Neural cell (in vitro differentiated cells): ENCODE measurements at regions not wholly inside any gene's neighbourhood (a gene's known extent, or its start where the extent isn't known, plus 50 kb on each side); places are given as distances from the start of the nearest gene placed in this dataset.

Experiments used
- H2AFZ ChIP-seq: fragments of 200-600, 300-800 bp; sonication (generic), shearing (Covaris generic); 2 replicates; pipeline ENCODE4 v1.6.0; 2014; ENCODE audit warnings: low read depth, mild to moderate bottlenecking, antibody characterized with exemption, low read length, moderate library complexity
- H3F3A ChIP-seq: fragments of 200-600 bp; shearing (Covaris generic); 2 replicates; pipeline ENCODE4 v1.6.1; 2016; ENCODE audit warnings: mild to moderate bottlenecking, moderate library complexity, mixed read lengths, antibody characterized with exemption, low read length; ENCODE audit not compliant: insufficient read depth, poor library complexity, severe bottlenecking
- H3K27ac ChIP-seq: fragments of 200-600, 300-800 bp; sonication (generic), shearing (Covaris generic); 2 replicates; pipeline ENCODE4 v1.5.1; 2014; ENCODE audit warnings: mild to moderate bottlenecking, low read length, moderate library complexity
- H3K27me3 ChIP-seq: fragments of 300-800, 200-600 bp; sonication (generic), shearing (Covaris generic); 2 replicates; pipeline ENCODE4 v1.6.0; 2014; ENCODE audit warnings: mild to moderate bottlenecking, low read depth, low read length, moderate library complexity; ENCODE audit not compliant: insufficient read depth
- H3K36me3 ChIP-seq: fragments of 300-800, 200-600 bp; sonication (generic), shearing (Covaris generic); 2 replicates; pipeline ENCODE4 v1.5.1; 2014; ENCODE audit warnings: mild to moderate bottlenecking, antibody characterized with exemption, low read length, moderate library complexity; ENCODE audit not compliant: insufficient read depth
- H3K4me2 ChIP-seq: fragments of 300-800, 200-600 bp; sonication (generic), shearing (Covaris generic); 2 replicates; pipeline ENCODE4 v1.6.0; 2014; ENCODE audit warnings: mild to moderate bottlenecking, low read length
- H3K4me3 ChIP-seq: fragments of 300-800, 200-600 bp; sonication (generic), shearing (Covaris generic); 2 replicates; pipeline ENCODE4 v1.5.1; 2014; ENCODE audit warnings: mild to moderate bottlenecking, low read length, moderate library complexity
- H3K79me2 ChIP-seq: fragments of 200-600 bp; shearing (Covaris generic); replicated peaks from 2 replicates; pipeline ENCODE4 v1.6.0; 2014; ENCODE audit warnings: mild to moderate bottlenecking, low read length, moderate library complexity; ENCODE audit not compliant: insufficient read depth
- H3K9ac ChIP-seq: fragments of 300-800, 200-600 bp; sonication (generic), shearing (Covaris generic); 2 replicates; pipeline ENCODE4 v1.6.1; 2016; ENCODE audit warnings: mild to moderate bottlenecking, low read length, mixed read lengths
- H3K9me2 ChIP-seq: fragments of 200-600 bp; shearing (Covaris generic); 2 replicates; pipeline ENCODE4 v1.6.1; 2016; ENCODE audit warnings: mild to moderate bottlenecking, low read length, mixed read lengths; ENCODE audit not compliant: insufficient read depth
- H3K9me3 ChIP-seq: fragments of 200-600, 300-800 bp; sonication (generic), shearing (Covaris generic); 2 replicates; pipeline ENCODE4 v1.6.1; 2016; ENCODE audit warnings: mild to moderate bottlenecking, mixed run types, low read length, moderate library complexity, mixed read lengths
- H4K20me1 ChIP-seq: fragments of 200-600 bp; shearing (Covaris generic); 2 replicates; pipeline ENCODE4 v1.6.1; 2016; ENCODE audit warnings: mild to moderate bottlenecking, mixed run types; ENCODE audit not compliant: insufficient read depth
- CTCF ChIP-seq: fragments of 450-650 bp; IDR thresholded peaks from 2 replicates; pipeline ENCODE4 v1.5.1; 2014; ENCODE audit warnings: antibody characterized with exemption, mild to moderate bottlenecking, moderate library complexity; ENCODE audit not compliant: poor library complexity, severe bottlenecking
- EP300 ChIP-seq: fragments of 450-650 bp; conservative IDR thresholded peaks from 2 replicates; pipeline ENCODE4 v1.6.1; 2014; ENCODE audit warnings: antibody characterized with exemption, mild to moderate bottlenecking, moderate library complexity; ENCODE audit not compliant: poor library complexity, severe bottlenecking
- EZH2 ChIP-seq: fragments of 200-600, 300-800 bp; shearing (Covaris generic), sonication (generic); IDR thresholded peaks from 2 replicates; pipeline ENCODE4 v1.6.1; 2014; ENCODE audit warnings: antibody characterized with exemption, low read length, borderline replicate concordance, mild to moderate bottlenecking; ENCODE audit not compliant: insufficient read depth, poor library complexity, severe bottlenecking
- MXI1 ChIP-seq: fragments of 450-650 bp; conservative IDR thresholded peaks from 2 replicates; pipeline ENCODE4 v1.6.1; 2014; ENCODE audit warnings: antibody characterized with exemption, mild to moderate bottlenecking; ENCODE audit not compliant: poor library complexity, severe bottlenecking
- POLR2AphosphoS5 ChIP-seq: IDR thresholded peaks from 2 replicates; pipeline ENCODE4 v1.6.1; 2012
- RAD21 ChIP-seq: fragments of 450-650 bp; conservative IDR thresholded peaks from 2 replicates; pipeline ENCODE4 v1.6.1; 2014; ENCODE audit warnings: antibody characterized with exemption, mild to moderate bottlenecking, moderate library complexity
- REST ChIP-seq: IDR thresholded peaks from 2 replicates; pipeline ENCODE4 v1.6.1; 2012; ENCODE audit warnings: borderline replicate concordance
- SMC3 ChIP-seq: fragments of 450-650 bp; conservative IDR thresholded peaks from 2 replicates; pipeline ENCODE4 v1.6.1; 2014; ENCODE audit warnings: antibody characterized with exemption, mild to moderate bottlenecking, moderate library complexity; ENCODE audit not compliant: poor library complexity
- TAF1 ChIP-seq: IDR thresholded peaks from 2 replicates; pipeline ENCODE4 v1.6.1; 2012; ENCODE audit warnings: low read depth

GRCh38 chr10:2921956-2922680 is 145.2 kb upstream of the PFKP start:
- Histone ChIP-seq H3K9me3 (no peaks in the 10 kb centered on the region), H3K9ac (no peak overlapping the region), H3K9me2 (no peaks in the 10 kb centered on the region), H3K27me3 (no peaks in the 10 kb centered on the region), H3F3A (no peaks in the 10 kb centered on the region), H3K4me3 (no peak overlapping the region), H3K27ac (no peak overlapping the region), H3K79me2 (no peaks in the 10 kb centered on the region), H4K20me1 (no peaks in the 10 kb centered on the region), H3K36me3 (no peaks in the 10 kb centered on the region), H3K4me2 (no peak overlapping the region), H2AFZ (no peak overlapping the region)
- TF ChIP-seq MXI1 (no peak), TAF1 (no peak), SMC3 (no peak), CTCF (no peak), EP300 (no peak), REST (no peak), EZH2 (no peak), RAD21 (no peak), POLR2AphosphoS5 (no peak)

- no peaks in the 10 kb centered on the region for H3K36me3 ChIP-seq
- H3K79me2 ChIP-seq: no peaks in the 10 kb centered on the region
- H3K27me3 ChIP-seq: no peaks in the 10 kb centered on the region
- no peak overlapping the region for H3K4me2 ChIP-seq
- H3K4me3 ChIP-seq: no peak overlapping the region
- H3K9me2 ChIP-seq: no peaks in the 10 kb centered on the region
- H3F3A ChIP-seq: no peaks in the 10 kb centered on the region
- H3K9me3 ChIP-seq: no peaks in the 10 kb centered on the region
- no peak overlapping the region for H2AFZ ChIP-seq
- no peak overlapping the region for H3K27ac ChIP-seq
- H4K20me1 ChIP-seq: no peaks in the 10 kb centered on the region
- H3K9ac ChIP-seq: no peak overlapping the region
- no peak for TF ChIP-seq MXI1
- no peak for TF ChIP-seq TAF1
- no peak for TF ChIP-seq CTCF
- TF ChIP-seq EZH2: no peak
- no peak for TF ChIP-seq REST
- no peak for TF ChIP-seq POLR2AphosphoS5
- TF ChIP-seq EP300: no peak
- no peak for TF ChIP-seq SMC3
- TF ChIP-seq RAD21: no peak
These were observed 146.7 kb upstream of the PFKP start for GRCh38 chr10:2920637-2921036.
